SJSA1 (cell line): ENCODE measurements at regions not wholly inside any gene's neighbourhood (a gene's known extent, or its start where the extent isn't known, plus 50 kb on each side); places are given as distances from the start of the nearest gene placed in this dataset.

Experiments used
- DNase-seq, 2 experiments: peaks; one replicate each; pipeline ENCODE4 v3.0.0-alpha.2; 2015 to 2020; ENCODE audit warnings: low spot score in 2 of 2, low read depth in 1 of 2
- H3K27ac ChIP-seq: fragments of 250-450 bp; sonication (Bioruptor Pico); 2 replicates; pipeline ENCODE4 v1.5.1; 2020; ENCODE audit warnings: mild to moderate bottlenecking, moderate library complexity
- H3K27me3 ChIP-seq: fragments of 250-450 bp; sonication (Bioruptor Pico); replicated peaks from 2 replicates; pipeline ENCODE4 v1.5.1; 2020; ENCODE audit warnings: mild to moderate bottlenecking, moderate library complexity
- H3K36me3 ChIP-seq: fragments of 250-450 bp; sonication (Bioruptor Pico); 2 replicates; pipeline ENCODE4 v1.5.1; 2020; ENCODE audit warnings: mild to moderate bottlenecking
- H3K4me1 ChIP-seq: fragments of 250-450 bp; sonication (Bioruptor Pico); replicated peaks from 2 replicates; pipeline ENCODE4 v1.6.1; 2021; ENCODE audit warnings: mild to moderate bottlenecking
- H3K4me3 ChIP-seq: fragments of 250-450 bp; sonication (Bioruptor Pico); 2 replicates; pipeline ENCODE4 v1.5.1; 2020; ENCODE audit warnings: mild to moderate bottlenecking
- H3K9me3 ChIP-seq: fragments of 250-450 bp; sonication (Bioruptor Pico); replicated peaks from 2 replicates; pipeline ENCODE4 v1.5.1; 2020; ENCODE audit warnings: mild to moderate bottlenecking

DNA sequence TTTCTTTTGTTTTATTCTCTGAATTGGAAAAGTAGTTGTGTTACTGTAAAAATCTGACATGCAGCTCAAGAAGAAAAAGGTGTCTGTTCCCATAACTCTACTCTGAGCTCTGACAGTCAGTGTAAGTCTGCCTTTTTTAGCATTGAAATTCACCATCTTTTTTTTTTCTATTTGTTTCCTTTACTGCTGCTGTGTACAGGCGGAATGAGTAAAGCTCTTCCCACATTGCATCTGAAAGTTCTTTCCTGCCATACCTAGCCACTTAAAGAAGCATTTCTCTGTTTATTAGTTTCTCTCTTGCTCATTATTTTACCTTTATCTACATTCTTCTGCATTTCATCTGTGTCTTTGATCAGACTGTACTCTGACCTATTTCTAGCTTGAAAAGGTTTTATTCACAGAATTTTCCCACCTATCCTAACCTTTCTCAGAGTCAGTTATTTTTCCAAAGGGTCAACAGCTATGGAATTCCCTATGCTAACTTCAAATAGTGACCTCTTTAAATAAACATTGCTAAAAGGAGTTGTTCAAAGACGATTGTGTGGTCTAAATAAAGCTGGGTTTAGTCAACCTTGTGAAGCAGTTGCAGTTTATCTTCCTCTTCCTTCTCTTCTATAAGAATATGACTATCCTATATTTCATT lies 1303.1 kb upstream of the ZEB2 start:
- no peak for DNase-seq
- Histone ChIP-seq H3K36me3 (no peaks in the 10 kb centered on the region), H3K27me3 (no peaks in the 10 kb centered on the region), H3K9me3 (no peaks in the 10 kb centered on the region), H3K27ac (no peak overlapping the region), H3K4me3 (no peak overlapping the region), H3K4me1 (peaks cover 4% of the 10 kb centered on the region; the same call in 1 of the 2 replicates)

DNA sequence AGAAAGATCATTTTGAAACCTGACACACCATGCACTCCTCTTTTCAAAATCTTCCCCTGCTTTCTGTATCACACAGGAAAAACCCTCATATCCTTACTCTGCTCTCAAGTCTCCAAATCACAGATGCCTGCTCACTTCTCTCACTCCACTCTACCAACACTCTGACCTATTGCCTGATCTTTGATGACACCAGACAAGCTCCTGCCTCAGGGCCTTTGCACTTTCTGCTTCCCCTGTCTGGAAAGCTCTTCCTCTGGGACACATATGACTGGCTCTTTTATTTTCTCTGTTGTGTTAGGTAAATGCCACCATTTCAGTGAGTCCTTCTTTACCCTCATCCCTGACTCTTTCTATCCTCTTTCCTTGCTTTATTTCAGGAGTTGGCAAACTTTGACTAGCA lies 1300.7 kb upstream of the ZEB2 start:
- DNase-seq = no peak
- Histone ChIP-seq H3K4me1 (peaks cover 4% of the 10 kb centered on the region; the same call in 1 of the 2 replicates), H3K27me3 (no peaks in the 10 kb centered on the region), H3K9me3 (no peaks in the 10 kb centered on the region), H3K36me3 (no peaks in the 10 kb centered on the region), H3K27ac (no peak overlapping the region), H3K4me3 (no peak overlapping the region)

DNA sequence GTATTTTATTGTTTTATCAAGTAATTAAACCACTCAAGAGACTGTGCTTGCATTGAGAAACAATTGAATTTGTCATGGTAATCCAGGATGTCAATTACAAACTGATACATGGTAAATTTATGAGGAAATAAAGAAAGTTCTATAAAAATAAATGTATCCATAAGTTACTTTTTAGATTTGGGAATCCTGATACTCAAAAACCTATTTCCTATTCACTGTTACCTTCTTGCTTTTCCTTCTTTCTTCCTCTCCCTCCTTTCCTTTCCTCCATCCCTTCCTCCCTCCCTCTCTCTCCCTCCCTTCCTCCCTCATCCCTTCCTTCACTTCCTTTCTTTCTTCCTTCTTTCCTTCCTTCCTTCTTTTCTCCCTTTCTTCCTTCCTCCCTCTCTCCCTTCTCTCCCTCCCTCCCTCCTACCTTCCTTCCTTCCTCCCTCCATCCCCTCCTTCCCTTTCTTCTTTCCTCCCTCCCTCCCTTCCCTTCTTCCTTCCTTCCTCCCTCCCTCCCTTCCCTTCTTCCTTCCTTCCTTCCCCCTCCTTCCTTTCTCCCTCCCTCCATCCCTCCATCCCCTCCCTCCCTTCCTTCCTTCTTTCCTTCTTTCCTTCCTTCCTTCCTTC lies 1299.1 kb upstream of the ZEB2 start:
- DNase-seq = no peak
- no peaks in the 10 kb centered on the region for H3K9me3 ChIP-seq
- no peak overlapping the region for H3K4me3 ChIP-seq
- no peaks in the 10 kb centered on the region for H3K36me3 ChIP-seq
- no peaks in the 10 kb centered on the region for H3K27me3 ChIP-seq
- no peak overlapping the region for H3K27ac ChIP-seq
- peaks cover 8% of the 10 kb centered on the region for H3K4me1 ChIP-seq

GRCh38 chr2:145815933-145816332 lies 1296.0 kb upstream of the ZEB2 start:
- no peak for DNase-seq
- H3K4me1 ChIP-seq = peaks cover 16% of the 10 kb centered on the region
- no peaks in the 10 kb centered on the region for H3K36me3 ChIP-seq
- no peaks in the 10 kb centered on the region for H3K27me3 ChIP-seq
- no peak overlapping the region for H3K27ac ChIP-seq
- H3K9me3 ChIP-seq = no peaks in the 10 kb centered on the region
- no peak overlapping the region for H3K4me3 ChIP-seq

DNA sequence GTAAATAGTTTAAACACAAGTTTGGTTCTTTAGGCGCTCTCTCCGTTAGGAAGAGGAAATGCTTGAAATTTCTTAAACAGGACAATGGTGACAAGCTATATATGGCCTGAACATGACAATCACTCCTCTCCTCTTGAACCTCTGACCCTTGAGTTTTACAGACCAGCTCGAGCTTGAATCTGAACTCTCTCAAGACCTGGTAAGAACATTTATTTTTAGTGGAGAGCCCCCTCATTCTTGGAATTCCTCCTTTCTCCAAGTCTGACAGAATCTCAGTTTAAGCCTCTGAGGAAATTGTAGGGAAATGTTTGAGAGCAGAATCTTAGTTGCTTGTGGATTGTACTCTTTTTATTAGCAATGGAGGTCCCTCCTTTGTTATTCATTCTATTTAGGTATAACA lies 1293.6 kb upstream of the ZEB2 start:
- Histone ChIP-seq H3K9me3 (no peaks in the 10 kb centered on the region), H3K27me3 (no peaks in the 10 kb centered on the region), H3K27ac (peak overlapping the region; percentile 44), H3K4me1 (peaks cover 16% of the 10 kb centered on the region), H3K4me3 (no peak overlapping the region), H3K36me3 (no peaks in the 10 kb centered on the region)
- peak in 1 of 2 experiments; percentile 50 for DNase-seq

DNA sequence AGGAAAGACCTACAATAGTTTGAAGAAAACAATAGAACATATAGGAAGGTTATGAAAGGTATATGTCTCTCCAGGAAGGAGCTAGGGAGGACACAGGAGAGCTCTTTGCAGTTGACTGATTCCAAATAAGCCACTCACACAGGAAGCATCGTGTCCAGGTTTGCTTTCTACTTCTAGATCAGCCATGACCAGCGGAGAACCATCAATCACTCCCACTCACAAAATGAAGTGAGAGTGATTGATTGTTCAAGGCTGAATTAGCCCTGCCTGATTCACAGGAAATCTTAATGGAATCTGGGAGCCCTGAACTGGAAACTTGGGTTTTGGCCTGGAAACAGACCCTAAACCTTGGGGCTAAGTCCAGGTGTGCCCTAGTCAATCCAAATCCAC lies 1292.2 kb upstream of the ZEB2 start:
- no peaks in the 10 kb centered on the region for H3K36me3 ChIP-seq
- no peak overlapping the region for H3K27ac ChIP-seq
- H3K4me3 ChIP-seq = no peak overlapping the region
- peaks cover 16% of the 10 kb centered on the region for H3K4me1 ChIP-seq
- DNase-seq = no peak
- no peaks in the 10 kb centered on the region for H3K9me3 ChIP-seq
- no peaks in the 10 kb centered on the region for H3K27me3 ChIP-seq

- peaks cover 16% of the 10 kb centered on the region for H3K4me1 ChIP-seq
- no peak overlapping the region for H3K4me3 ChIP-seq
- H3K36me3 ChIP-seq = no peaks in the 10 kb centered on the region
- DNase-seq = no peak
- no peak overlapping the region for H3K27ac ChIP-seq
- no peaks in the 10 kb centered on the region for H3K9me3 ChIP-seq
- H3K27me3 ChIP-seq = no peaks in the 10 kb centered on the region
These were observed 1291.6 kb upstream of the ZEB2 start for GRCh38 chr2:145811276-145812164.

GRCh38 chr2:145807968-145808367 lies 1288.0 kb upstream of the ZEB2 start:
- no peaks in the 10 kb centered on the region for H3K27me3 ChIP-seq
- H3K36me3 ChIP-seq = no peaks in the 10 kb centered on the region
- DNase-seq = no peak
- H3K4me1 ChIP-seq = peaks cover 2% of the 10 kb centered on the region; the same call in 1 of the 2 replicates
- H3K9me3 ChIP-seq = no peaks in the 10 kb centered on the region
- H3K4me3 ChIP-seq = no peak overlapping the region
- H3K27ac ChIP-seq = no peak overlapping the region

DNA sequence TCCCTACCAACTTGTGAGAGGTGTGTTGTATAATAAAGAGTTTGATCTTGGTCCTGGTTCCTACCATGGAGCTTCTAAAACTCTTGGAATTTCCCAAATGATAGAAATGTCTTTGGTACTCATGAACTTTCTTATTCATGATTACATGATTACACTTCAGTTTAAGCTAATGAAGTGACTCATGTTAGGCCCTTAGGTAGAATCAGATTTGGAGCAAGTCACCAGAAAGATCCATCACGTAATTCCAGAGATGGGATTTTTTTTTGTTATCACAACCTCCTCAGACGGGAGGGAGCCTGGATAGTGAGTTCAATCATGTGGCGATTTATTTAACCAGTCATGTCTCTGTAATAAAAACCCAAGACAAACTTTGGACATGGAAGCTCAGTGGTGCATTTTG lies 1287.6 kb upstream of the ZEB2 start:
- Histone ChIP-seq H3K36me3 (no peaks in the 10 kb centered on the region), H3K27me3 (no peaks in the 10 kb centered on the region), H3K9me3 (no peaks in the 10 kb centered on the region), H3K4me1 (no peaks in the 10 kb centered on the region), H3K4me3 (no peak overlapping the region), H3K27ac (no peak overlapping the region)
- no peak for DNase-seq

DNA sequence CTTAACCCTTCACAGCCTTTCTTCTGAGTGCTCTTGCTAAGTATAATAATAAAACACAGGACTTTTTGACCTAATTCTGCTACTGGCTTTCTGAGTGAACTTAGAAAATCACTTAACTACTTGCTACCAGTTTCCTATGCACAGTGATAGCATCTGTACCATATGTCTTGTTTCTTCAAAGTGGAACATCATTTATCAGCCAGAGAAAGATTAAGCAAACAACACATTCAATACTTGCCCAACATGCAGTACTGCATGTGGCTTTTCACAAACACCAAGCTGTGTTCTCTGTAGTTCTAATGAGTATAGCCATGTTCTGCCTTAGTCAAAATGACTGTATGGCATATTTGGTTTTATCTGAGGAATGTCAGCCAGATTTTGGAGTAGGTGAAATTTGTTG lies 1286.6 kb upstream of the ZEB2 start:
- Histone ChIP-seq H3K36me3 (no peaks in the 10 kb centered on the region), H3K4me1 (no peaks in the 10 kb centered on the region), H3K9me3 (no peaks in the 10 kb centered on the region), H3K27me3 (no peaks in the 10 kb centered on the region), H3K4me3 (no peak overlapping the region), H3K27ac (no peak overlapping the region)
- no peak for DNase-seq

DNA sequence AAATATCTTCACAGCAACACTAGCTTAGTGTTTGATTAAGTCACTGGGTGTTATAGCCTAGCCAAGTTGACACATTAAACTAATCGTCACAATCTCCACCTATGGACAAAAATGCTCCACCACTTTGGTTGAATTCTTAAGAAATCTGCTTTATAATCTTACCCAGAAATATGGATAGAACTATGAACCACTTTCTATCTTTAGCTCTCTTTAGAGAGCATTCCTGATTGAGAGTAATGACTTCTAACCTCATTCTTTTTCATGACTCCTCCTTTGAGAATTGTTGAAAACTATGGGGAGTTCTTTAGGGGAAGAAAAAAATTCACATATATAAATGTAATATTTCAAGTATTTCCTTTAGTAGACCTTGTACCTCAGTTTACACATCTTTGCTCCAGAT lies 1282.2 kb upstream of the ZEB2 start:
- H3K9me3 ChIP-seq = no peaks in the 10 kb centered on the region
- no peak overlapping the region for H3K4me3 ChIP-seq
- H3K36me3 ChIP-seq = no peaks in the 10 kb centered on the region
- no peak overlapping the region for H3K27ac ChIP-seq
- no peak for DNase-seq
- no peaks in the 10 kb centered on the region for H3K4me1 ChIP-seq
- no peaks in the 10 kb centered on the region for H3K27me3 ChIP-seq

DNA sequence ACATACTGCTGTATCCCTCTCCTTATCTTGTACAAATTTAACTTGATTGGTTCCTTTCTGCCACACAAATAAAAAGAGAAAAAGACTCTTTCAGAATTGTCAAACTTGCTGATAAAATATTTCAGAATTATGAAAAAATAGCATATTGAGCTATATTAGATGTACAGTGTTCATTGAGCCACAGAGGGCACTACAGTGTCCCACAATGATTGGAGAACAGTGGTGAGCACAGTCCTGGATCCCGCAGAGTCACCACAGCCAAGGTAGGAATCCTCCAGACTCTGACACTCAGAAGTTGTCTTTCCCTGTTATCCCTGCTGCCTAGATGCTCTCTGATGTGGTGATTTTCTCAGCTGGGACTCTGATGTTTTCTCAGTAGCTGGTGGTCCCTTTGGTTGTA lies 1281.3 kb upstream of the ZEB2 start:
- DNase-seq = no peak
- Histone ChIP-seq H3K9me3 (no peaks in the 10 kb centered on the region), H3K4me1 (no peaks in the 10 kb centered on the region), H3K27me3 (no peaks in the 10 kb centered on the region), H3K36me3 (no peaks in the 10 kb centered on the region), H3K4me3 (no peak overlapping the region), H3K27ac (no peak overlapping the region)

- no peak overlapping the region for H3K4me3 ChIP-seq
- no peaks in the 10 kb centered on the region for H3K4me1 ChIP-seq
- no peaks in the 10 kb centered on the region for H3K27me3 ChIP-seq
- no peak overlapping the region for H3K27ac ChIP-seq
- DNase-seq = no peak
- H3K36me3 ChIP-seq = no peaks in the 10 kb centered on the region
- H3K9me3 ChIP-seq = no peaks in the 10 kb centered on the region
These were observed 1280.5 kb upstream of the ZEB2 start for GRCh38 chr2:145800151-145801091.
